Loucy (cell line): ENCODE measurements at regions not wholly inside any gene's neighbourhood (a gene's known extent, or its start where the extent isn't known, plus 50 kb on each side); places are given as distances from the start of the nearest gene placed in this dataset.

Source experiments
- H2AFZ ChIP-seq: fragments of 200-600 bp; sonication (generic); 2 replicates; pipeline ENCODE4 v1.6.0; 2016; ENCODE audit warnings: antibody characterized with exemption, mild to moderate bottlenecking, low read length, moderate library complexity
- H3F3A ChIP-seq: fragments of 200-600 bp; 2 replicates; pipeline ENCODE4 v1.6.0; 2016; ENCODE audit warnings: antibody characterized with exemption, low read depth, mild to moderate bottlenecking
- H3K27me3 ChIP-seq: fragments of 200-600 bp; sonication (generic); 2 replicates; pipeline ENCODE4 v1.6.1; 2014; ENCODE audit warnings: low read length, mild to moderate bottlenecking; ENCODE audit not compliant: insufficient read depth, poor library complexity, severe bottlenecking
- H3K36me3 ChIP-seq: fragments of 200-600 bp; sonication (generic); 2 replicates; pipeline ENCODE4 v1.6.1; 2016; ENCODE audit warnings: low read length; ENCODE audit not compliant: insufficient read depth
- H3K4me1 ChIP-seq: fragments of 200-600 bp; sonication (generic); 2 replicates; pipeline ENCODE4 v1.5.1; 2014; ENCODE audit warnings: low read length, mild to moderate bottlenecking; ENCODE audit not compliant: insufficient read depth, poor library complexity, severe bottlenecking
- H3K4me2 ChIP-seq: fragments of 200-600 bp; sonication (generic); 2 replicates; pipeline ENCODE4 v1.6.0; 2014; ENCODE audit warnings: antibody characterized with exemption, low read length, low read depth, mild to moderate bottlenecking; ENCODE audit not compliant: poor library complexity, severe bottlenecking
- H3K4me3 ChIP-seq: fragments of 200-600 bp; sonication (generic); 2 replicates; pipeline ENCODE4 v1.5.1; 2014; ENCODE audit warnings: low read length, mild to moderate bottlenecking, mixed read lengths; ENCODE audit not compliant: poor library complexity, severe bottlenecking
- H3K79me2 ChIP-seq: fragments of 200-600 bp; sonication (generic); 2 replicates; pipeline ENCODE4 v1.6.1; 2014; ENCODE audit warnings: low read length; ENCODE audit not compliant: insufficient read depth
- H3K9ac ChIP-seq: fragments of 200-600 bp; sonication (generic); 2 replicates; pipeline ENCODE4 v1.6.0; 2014; ENCODE audit warnings: mild to moderate bottlenecking, low read depth, low read length, moderate library complexity; ENCODE audit not compliant: poor library complexity, severe bottlenecking
- H3K9me2 ChIP-seq: fragments of 200-600 bp; sonication (generic); replicated peaks from 2 replicates; pipeline ENCODE4 v1.6.1; 2016; ENCODE audit warnings: low read depth, low read length, mixed read lengths
- H3K9me3 ChIP-seq: fragments of 200-600 bp; sonication (generic); 2 replicates; pipeline ENCODE4 v1.6.1; 2014; ENCODE audit warnings: mild to moderate bottlenecking, antibody characterized with exemption, low read length, low read depth; ENCODE audit not compliant: insufficient read depth
- H4K20me1 ChIP-seq: fragments of 200-600 bp; sonication (generic); 2 replicates; pipeline ENCODE4 v1.6.0; 2014; ENCODE audit warnings: antibody characterized with exemption, low read length, mild to moderate bottlenecking; ENCODE audit not compliant: insufficient read depth, poor library complexity, severe bottlenecking
- CTCF ChIP-seq: fragments of 200-600 bp; sonication (generic); conservative IDR thresholded peaks from 2 replicates; pipeline ENCODE4 v1.5.1; 2014; ENCODE audit warnings: mild to moderate bottlenecking, antibody characterized with exemption, low read length
- EZH2phosphoT487 ChIP-seq: fragments of 200-600 bp; IDR thresholded peaks from 2 replicates; pipeline ENCODE4 v1.6.1; 2018; ENCODE audit warnings: antibody characterized with exemption, mild to moderate bottlenecking, moderate library complexity, borderline replicate concordance

DNA sequence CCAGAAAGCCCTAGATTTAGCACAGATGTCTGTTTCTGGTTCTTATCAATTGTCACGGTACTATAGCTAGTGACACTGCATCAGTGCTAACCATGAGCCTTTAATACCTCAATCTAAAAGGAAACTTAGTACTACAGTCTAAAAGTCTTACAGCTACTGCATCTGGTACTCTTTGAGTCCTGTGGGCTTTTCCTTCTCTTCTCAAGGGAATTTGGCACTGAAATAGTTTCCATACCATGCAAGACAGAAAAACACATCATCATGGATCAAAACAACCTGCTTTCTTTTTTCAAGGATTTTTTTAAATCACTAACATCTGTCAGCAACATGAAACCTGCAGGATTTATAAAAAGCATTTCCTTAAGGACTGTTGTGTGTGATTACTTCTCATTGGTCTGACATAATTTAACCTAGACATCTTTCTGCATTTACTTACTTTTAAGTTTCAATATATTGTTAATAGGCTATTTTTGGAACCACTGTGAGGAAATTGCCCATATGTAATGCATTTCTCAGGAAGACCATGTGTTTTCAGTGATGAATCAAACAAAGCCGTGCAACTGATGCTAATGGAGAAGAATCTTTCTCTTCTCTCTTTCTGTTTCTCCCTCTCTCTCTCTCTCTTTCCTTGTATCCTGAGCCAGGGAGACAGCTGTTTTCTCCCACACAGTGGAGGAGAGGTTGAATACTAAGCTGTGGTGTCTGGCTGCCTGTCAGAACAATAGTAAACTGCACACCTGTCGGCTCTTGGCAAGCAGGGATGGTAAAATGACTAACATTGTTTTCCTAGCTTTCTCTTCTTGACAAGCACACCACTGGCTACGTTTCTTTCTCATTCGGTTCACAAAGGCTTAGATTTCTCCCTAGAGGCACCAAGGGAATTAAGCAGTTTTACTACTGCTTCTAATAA is 273.4 kb downstream of the CSNK1G3 start:
- Histone ChIP-seq H2AFZ (no peak overlapping the region), H3K9ac (no peak overlapping the region), H3K9me2 (no peaks in the 10 kb centered on the region), H3K79me2 (no peaks in the 10 kb centered on the region), H3K4me1 (no peaks in the 10 kb centered on the region), H3F3A (no peaks in the 10 kb centered on the region), H3K4me2 (no peak overlapping the region), H4K20me1 (no peaks in the 10 kb centered on the region), H3K36me3 (no peaks in the 10 kb centered on the region), H3K9me3 (peaks cover 17% of the 10 kb centered on the region; the same call in 1 of the 2 replicates), H3K27me3 (no peaks in the 10 kb centered on the region), H3K4me3 (no peak overlapping the region)
- no peak for TF ChIP-seq CTCF
- no peak for TF ChIP-seq EZH2phosphoT487

DNA sequence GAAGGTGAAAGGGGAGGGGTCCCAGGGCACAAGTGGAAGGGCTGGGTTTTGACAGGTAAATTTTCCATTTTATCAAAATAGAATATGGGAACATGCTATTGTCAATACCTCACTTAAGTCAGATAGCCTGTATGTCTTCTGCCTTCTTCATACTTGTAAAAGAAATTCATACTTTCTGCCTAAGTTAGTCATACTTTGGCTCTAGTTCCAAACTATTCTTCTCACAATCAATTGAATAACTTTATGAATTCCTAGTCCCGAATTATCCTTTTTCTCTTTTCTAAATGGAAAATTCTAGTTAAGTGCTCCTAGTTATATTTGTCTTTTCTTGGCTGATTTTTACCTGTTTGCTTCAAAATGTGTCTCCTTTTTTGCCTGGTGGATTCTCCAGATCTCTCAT is 271.4 kb downstream of the CSNK1G3 start:
- Histone ChIP-seq H3F3A (no peaks in the 10 kb centered on the region), H2AFZ (no peak overlapping the region), H3K4me1 (no peaks in the 10 kb centered on the region), H3K4me2 (no peak overlapping the region), H3K9ac (no peak overlapping the region), H3K4me3 (no peak overlapping the region), H3K27me3 (no peaks in the 10 kb centered on the region), H3K79me2 (no peaks in the 10 kb centered on the region), H4K20me1 (no peaks in the 10 kb centered on the region), H3K9me3 (peaks cover 2% of the 10 kb centered on the region; the same call in 1 of the 2 replicates), H3K9me2 (no peaks in the 10 kb centered on the region), H3K36me3 (no peaks in the 10 kb centered on the region)
- TF ChIP-seq CTCF (no peak), EZH2phosphoT487 (no peak)

GRCh38 chr5:123778641-123779040 is 266.7 kb downstream of the CSNK1G3 start:
- no peaks in the 10 kb centered on the region for H3F3A ChIP-seq
- no peaks in the 10 kb centered on the region for H3K27me3 ChIP-seq

More at GRCh38 chr5:123778641-123779040, 266.7 kb downstream of the CSNK1G3 start:
- Histone ChIP-seq H3K79me2 (no peaks in the 10 kb centered on the region), H3K36me3 (no peaks in the 10 kb centered on the region), H3K9ac (no peak overlapping the region), H4K20me1 (no peaks in the 10 kb centered on the region), H3K4me3 (no peak overlapping the region), H3K4me1 (no peaks in the 10 kb centered on the region), H2AFZ (no peak overlapping the region), H3K9me3 (no peaks in the 10 kb centered on the region), H3K9me2 (no peaks in the 10 kb centered on the region), H3K4me2 (no peak overlapping the region)
- TF ChIP-seq EZH2phosphoT487, result no peak
- no peak for TF ChIP-seq CTCF
